ENCODE measurements at regions not wholly inside any gene's neighbourhood (a gene's known extent, or its start where the extent isn't known, plus 50 kb on each side); places are given as distances from the start of the nearest gene placed in this dataset.

DNA sequence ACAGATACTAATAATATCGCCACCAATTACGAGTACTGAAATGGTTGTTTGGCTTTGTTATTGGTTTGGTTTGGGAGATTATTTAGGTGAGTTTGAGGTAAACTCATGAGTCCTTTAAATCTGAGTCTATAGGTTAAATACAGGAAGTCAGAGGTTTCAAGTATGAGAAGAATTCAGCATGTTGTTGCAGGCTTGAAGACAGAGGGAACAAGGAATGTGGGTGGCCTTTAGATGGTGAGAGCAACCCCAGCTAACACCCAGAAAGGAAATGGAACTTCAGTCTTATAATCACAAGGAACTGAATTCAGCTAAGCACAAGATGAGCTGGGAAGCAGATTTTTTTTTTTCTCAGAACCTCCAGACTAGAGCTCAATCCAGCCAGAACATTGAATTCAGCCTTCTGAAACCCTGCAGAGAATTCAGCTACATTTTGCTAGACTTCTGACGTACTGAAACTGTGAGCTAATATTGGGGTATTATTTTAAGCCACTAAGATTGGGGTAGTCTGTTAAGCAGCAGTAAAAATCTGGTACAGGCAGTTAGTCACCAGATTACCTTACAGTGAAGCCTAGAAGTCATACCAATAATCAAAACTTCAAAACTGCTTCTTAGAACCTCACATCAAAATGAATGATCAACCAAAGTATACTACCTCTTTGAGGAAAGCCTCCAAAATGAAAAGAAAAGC lies 216.0 kb upstream of the PUM3 start:
- in situ Hi-C loops (cut with MboI; ENCODE audit: low pct_unique_long_range_greater_than_20kb, low sequenced_read_pairs) = no loop called here
- no peak for DNase-seq

DNA sequence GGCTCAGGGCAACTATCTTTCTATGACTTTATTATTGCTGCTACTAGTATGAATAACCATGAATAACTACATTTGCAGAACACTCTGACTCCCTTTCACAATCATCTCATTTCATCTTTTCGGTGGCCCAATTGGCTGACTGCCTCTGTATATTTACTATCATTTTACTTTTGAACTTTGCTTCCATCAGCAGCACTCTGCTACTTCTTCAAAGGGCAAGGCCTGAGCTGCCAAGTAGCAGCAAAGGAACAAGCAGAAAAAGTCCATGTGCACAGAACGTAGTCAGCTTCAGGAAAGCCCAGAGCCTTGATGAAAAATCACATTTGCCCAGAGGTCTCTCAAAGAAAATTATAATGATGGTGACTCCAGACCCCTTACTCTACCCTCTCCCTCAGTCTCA lies 214.5 kb upstream of the PUM3 start:
- no peak for DNase-seq
- in situ Hi-C loops (cut with MboI; ENCODE audit: low pct_unique_long_range_greater_than_20kb, low sequenced_read_pairs) = no loop called here

DNA sequence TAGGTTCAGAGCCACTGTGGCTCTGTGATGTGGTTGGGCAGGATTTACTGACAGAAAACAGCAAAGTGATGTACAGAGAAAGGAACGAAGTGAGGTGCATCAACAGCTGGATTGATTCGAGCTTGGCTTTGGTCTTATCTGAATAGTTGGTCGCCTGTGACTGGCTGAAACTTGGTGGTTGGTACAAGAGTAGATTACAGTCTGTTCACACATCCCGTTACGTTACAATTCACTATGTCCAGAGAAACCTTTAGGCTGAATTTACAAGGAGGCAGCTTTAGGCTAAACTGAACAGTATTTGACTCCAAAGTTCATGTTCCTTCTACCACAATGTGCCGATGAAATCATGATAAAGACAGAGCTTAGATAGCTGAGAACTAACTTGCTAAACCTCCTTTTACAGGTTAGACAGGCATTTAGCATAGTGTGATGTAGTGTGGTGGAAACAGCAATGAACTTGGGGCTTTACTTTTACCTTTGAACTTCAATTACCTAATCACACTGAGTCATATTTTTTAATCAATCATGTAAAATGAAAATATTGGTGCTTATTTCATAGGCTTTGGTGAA lies 210.2 kb upstream of the PUM3 start:
- in situ Hi-C loops (cut with MboI; ENCODE audit: low pct_unique_long_range_greater_than_20kb, low sequenced_read_pairs) = no loop called here
- no peak for DNase-seq

DNA sequence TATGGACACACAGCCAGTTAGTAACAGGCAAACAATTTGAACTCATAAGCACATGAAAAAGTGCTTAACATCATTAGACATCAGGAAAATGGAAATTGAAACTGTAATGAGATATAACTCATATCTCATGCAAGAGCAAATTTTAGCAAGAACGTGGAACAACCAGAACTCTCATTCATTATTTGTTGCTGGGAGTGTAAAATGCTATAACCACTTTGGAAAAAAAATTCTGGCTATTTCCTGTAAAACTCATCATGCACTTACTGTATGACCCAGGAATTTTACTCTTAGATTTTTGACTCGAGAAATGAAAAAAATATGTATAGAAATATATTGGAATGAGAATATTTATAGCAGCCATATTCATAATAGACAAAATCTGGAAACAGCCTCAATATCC lies 205.7 kb upstream of the PUM3 start:
- in situ Hi-C loops (cut with MboI; ENCODE audit: low pct_unique_long_range_greater_than_20kb, low sequenced_read_pairs) = no loop called here

DNA sequence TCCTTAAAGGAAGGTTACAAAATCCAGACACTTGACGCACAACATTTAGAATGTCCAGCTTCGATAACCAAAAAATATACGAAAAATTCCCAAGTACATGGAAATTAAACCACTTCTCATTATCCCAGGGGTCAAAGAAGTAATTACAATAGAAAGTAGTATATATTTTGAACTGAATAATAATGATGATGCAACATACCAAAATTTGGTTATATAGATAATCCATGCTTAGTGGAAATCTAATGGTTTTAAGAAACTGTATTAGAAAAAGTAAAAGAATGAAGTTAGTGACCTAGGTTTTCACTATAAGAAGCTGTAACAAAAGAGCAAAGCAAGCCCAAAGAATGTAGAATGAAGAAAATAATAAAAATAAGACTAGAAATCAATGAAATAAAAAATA lies 204.0 kb upstream of the PUM3 start:
- DNase-seq = no peak
- in situ Hi-C loops (cut with MboI; ENCODE audit: low pct_unique_long_range_greater_than_20kb, low sequenced_read_pairs) = no loop called here

More for the DNA sequence above, 205.7 kb upstream of the PUM3 start:
- DNase-seq = no peak

DNA sequence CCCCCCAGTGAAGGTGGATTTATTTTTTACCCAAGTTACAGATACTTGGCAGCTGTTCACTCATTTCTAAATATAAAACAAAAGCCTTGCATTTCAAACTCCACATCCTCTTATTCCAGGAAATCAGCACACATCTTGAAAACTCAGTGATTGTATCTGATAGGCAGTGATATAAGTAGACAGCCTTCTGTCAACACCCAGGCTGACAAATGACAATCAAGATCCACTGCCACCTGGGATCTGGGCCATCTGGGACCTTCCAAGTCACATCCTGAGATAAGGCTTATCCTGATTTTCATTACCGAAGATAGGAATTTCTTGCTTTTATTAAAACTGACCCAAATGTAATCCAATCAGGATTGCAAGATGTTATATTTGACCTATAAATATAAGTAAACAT lies 201.3 kb upstream of the PUM3 start:
- in situ Hi-C loops (cut with MboI; ENCODE audit: low pct_unique_long_range_greater_than_20kb, low sequenced_read_pairs) = no loop called here
- DNase-seq = no peak

DNA sequence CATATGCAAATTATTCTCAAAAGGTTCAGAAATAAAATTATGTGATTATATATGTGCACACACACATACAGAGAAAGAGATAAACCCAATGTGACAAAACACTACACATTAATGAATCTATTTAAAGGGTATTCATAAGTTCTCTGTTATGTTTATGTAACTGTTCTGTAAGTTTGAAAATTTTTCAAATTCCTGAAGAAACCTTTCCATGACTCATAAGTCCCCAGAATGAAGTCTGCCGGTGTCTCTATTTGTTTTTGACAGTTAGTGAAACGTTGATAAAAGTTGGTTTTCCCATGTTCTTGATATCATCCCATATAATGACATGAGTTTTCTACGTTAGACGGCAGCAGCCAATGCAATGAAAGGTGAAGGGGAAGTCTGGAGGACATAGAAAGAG lies 199.5 kb upstream of the PUM3 start:
- in situ Hi-C loops (cut with MboI; ENCODE audit: low pct_unique_long_range_greater_than_20kb, low sequenced_read_pairs) = no loop called here
- DNase-seq = no peak

DNA sequence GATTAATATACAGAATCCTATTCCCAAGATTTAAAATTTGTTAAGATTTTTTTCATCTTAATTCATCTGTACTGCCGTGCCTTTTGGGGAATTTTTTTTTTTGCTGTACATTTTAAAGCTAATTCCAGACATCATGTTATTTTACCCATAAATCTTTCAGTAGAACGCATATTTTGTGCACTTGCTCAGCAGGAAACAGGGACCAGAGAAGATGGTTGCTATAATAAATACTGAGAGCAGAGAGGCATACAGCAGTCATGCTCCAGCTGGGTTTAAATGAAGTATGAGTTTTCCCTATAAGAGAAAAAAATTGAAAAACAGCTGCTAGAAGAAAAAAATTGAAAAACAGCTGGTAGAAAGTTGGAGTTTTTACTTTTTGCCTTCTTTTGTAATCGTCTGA lies 196.9 kb upstream of the PUM3 start:
- no peak for DNase-seq
- in situ Hi-C loops (cut with MboI; ENCODE audit: low pct_unique_long_range_greater_than_20kb, low sequenced_read_pairs) = no loop called here

DNA sequence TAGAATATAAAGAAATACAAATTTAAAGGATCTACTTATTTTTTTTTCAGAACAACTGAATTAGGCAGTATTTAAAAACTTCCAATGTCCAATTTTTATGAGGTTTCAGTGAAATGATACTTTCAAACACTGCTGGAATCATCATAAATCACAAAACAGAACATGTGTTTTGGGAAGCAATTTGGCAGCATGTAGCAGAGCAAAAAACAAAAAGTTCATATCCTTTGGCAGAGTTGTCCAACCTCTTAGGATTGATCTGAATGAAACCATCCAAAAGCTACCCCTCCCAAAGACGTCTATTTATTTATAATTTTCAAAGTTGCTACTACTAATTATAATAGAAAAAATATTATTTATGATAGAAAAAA lies 192.4 kb upstream of the PUM3 start:
- no peak for DNase-seq
- in situ Hi-C loops (cut with MboI; ENCODE audit: low pct_unique_long_range_greater_than_20kb, low sequenced_read_pairs) = no loop called here

DNA sequence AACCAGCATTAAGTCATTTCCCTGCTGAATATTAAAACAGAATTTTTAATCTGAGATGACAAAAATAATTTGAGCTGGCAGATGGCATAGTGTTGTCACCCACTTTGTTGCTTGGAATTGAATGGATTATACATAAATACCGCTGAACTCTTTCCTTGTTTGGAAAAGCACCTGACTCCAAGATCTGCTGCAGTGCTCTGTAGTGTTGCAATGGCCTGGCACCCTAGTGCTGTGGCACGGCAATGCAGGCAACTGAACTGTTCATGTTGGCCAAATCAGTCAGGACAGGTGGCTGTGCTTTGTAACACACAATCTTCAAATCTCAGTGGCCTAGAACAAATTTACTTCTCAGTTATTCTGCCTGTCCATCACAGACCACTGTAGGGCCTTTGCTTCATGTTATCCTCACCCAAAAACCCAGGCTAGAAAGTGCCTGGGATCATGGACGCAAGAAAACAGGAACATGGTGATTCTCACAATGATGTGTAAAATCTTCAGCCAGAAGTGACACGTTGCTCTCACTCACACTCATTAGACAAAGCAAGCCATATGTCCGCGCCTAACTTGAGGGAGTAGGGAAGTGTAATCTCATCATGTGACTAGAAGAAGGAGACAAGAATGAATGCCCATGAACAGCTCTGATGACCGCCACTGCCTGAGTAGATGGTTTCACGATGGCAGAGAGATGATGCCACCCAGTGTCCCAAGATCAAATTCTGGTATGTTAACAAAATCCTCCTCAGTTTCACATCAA lies 191.9 kb upstream of the PUM3 start:
- DNase-seq = no peak
- in situ Hi-C loops (cut with MboI; ENCODE audit: low pct_unique_long_range_greater_than_20kb, low sequenced_read_pairs) = no loop called here

DNA sequence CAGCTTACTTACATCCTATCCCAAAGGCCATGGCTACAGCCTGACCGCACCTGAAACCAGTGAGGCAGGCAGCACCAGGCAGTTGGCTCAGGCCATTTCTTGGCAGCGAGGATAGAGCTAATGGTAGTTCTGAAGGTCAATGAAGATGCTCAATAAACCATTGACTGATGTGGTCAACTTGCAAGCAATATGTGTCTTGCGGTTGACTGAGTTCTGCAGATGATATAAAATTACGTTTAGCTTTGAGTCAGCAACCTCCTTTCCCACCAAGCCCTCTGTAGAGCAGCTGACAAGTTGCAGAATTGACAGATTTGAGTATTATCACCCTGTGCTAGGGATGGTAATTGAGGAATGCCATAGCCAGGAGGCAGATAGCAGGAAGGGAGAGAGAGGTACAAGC lies 189.0 kb upstream of the PUM3 start:
- in situ Hi-C loops (cut with MboI; ENCODE audit: low pct_unique_long_range_greater_than_20kb, low sequenced_read_pairs) = no loop called here
- no peak for DNase-seq

DNA sequence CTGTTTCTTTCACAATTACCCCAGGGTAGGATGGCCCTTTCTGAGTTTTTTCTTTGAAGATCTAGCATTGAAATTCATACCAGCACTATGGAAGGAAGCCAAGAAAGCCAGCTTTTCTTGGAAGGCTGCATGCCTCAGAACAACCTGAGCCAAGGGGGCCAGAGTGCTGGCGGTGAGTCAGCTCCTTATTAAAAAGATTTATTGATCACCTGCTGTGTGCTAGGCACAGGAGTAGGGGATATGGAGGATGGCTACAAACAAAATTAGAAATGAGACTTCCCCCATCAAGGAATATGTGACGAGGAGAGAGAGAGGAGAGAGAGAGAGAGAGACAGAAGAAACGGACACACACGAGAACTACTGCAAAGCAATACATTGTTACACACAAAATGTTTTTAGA lies 184.6 kb upstream of the PUM3 start:
- in situ Hi-C loops (cut with MboI; ENCODE audit: low pct_unique_long_range_greater_than_20kb, low sequenced_read_pairs) = no loop called here

DNA sequence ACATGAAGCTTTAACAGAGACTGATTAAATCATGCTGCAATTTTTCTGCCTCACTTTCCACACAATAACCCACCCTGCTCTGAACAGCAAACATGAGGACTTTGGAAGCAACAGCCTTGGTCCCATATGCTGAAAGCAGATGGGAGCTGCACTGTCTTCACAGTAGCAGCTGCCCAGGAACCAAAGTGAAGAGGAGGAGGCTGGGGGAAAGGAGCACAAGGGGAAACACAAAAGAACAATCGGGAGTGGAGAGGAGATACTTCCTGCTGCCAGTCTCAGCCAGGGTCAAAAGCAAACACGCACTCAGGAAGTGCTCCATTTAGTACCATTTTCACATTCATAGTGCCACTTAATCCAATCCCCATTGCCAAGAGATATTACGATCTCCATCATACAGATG lies 183.3 kb upstream of the PUM3 start:
- in situ Hi-C loops (cut with MboI; ENCODE audit: low pct_unique_long_range_greater_than_20kb, low sequenced_read_pairs) = no loop called here

More for the DNA sequence above, 184.6 kb upstream of the PUM3 start:
- DNase-seq = no peak

DNA sequence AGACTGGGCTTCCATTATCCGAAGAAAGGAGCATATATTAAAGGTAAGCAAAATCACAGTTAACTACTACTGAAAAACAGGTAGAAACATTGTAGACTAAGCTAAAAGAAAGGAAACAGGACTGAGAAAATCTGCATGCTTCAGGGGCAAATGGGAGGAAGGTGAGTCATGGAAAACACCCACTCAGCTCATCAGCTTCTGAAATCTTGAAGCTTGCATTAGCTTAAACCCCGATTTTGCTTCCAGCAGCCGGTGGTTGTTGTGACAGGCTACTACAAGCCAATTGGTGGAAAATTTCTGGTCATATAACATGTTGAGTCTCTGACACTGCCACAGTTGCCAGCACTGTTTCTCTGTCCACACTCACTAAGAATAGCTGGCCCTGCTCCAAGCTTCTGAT lies 179.6 kb upstream of the PUM3 start:
- in situ Hi-C loops (cut with MboI; ENCODE audit: low pct_unique_long_range_greater_than_20kb, low sequenced_read_pairs) = no loop called here
- DNase-seq = no peak

More for the DNA sequence above, 183.3 kb upstream of the PUM3 start:
- DNase-seq = no peak

DNA sequence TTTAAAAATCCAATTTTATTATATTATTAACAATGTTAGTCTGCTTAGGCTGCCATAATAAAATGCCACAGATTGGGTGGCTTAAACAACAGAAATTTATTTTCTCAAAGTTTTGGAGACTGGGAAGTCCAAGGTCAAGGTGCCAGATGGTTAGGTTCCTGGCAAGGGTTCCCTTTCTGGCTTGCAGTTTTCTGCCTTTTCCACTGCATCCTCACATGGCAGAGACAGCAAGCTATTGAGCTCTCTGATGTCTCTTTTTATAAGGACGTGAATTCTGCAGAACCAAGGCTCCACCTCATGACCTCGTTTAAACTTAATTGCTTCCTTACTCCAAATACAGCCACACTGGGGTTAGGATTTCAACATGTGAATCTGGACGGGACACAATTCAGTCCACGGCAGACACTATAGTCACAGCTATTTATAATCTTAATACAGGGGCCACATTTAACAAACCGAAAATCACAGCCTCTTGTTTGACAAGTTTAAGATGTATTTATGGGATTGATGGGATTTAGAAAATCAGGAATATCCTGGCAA lies 174.9 kb upstream of the PUM3 start:
- no peak for DNase-seq

DNA sequence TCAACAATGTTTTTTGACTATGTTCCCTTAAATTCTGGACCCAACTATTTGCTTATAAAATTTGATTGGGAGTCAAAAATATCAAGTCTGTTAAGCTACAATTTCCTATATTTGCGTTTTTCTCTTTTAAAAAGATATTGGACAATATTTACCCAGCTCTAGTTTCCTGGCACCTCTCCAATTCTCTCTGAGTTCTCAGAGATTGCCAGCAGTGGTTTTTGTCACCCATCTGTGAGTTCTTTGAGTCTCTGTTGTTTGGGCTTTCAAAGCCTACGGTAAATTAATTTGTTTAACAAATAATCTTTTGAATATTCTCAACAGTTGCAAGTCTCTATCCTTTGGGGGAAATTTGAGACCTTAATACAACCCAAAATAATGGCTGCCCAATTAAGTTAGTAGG lies 174.2 kb upstream of the PUM3 start:
- in situ Hi-C loops (cut with MboI; ENCODE audit: low pct_unique_long_range_greater_than_20kb, low sequenced_read_pairs) = no loop called here
- no peak for DNase-seq

More for the DNA sequence above, 174.9 kb upstream of the PUM3 start:
- in situ Hi-C loops (cut with MboI; ENCODE audit: low pct_unique_long_range_greater_than_20kb, low sequenced_read_pairs) = no loop called here

DNA sequence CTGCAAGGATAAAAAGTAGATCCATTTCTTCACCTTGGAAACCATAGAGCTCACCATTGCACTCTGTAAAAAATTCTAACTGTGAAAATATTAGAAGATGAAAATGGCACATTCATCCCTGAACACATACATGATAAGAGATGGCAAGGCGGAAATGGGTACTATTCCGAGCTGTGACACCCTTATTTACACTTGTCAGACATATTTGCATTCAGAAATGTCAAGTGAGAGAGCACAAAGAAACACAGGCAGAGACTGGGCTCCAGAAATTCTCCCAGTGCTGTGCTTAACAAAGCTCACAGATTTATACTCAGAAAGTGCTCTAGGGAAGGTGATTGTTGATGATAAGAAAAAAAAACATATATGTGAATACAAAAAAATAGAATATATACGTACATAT lies 170.3 kb upstream of the PUM3 start:
- in situ Hi-C loops (cut with MboI; ENCODE audit: low pct_unique_long_range_greater_than_20kb, low sequenced_read_pairs) = no loop called here
- no peak for DNase-seq

DNA sequence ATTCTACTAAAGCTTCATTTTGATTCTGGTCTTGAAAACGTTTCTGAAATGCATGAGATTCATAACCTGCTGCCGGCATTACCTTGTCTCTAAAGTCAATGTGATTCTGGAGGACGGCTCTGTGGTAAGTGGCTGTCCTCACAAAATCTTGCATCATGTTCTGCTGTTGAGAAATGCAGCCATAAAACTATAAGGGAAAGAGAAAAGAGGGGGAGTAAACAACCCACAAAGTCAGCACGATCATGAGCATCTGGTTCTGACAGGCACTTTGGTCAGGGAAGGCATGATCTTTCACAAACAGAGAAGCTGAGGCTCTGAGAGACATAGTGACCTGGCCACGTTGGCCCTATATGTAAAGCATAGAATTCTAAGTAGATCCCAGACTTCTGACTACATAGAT lies 168.9 kb upstream of the PUM3 start:
- in situ Hi-C loops (cut with MboI; ENCODE audit: low pct_unique_long_range_greater_than_20kb, low sequenced_read_pairs) = no loop called here
- DNase-seq = peak; percentile 39

DNA sequence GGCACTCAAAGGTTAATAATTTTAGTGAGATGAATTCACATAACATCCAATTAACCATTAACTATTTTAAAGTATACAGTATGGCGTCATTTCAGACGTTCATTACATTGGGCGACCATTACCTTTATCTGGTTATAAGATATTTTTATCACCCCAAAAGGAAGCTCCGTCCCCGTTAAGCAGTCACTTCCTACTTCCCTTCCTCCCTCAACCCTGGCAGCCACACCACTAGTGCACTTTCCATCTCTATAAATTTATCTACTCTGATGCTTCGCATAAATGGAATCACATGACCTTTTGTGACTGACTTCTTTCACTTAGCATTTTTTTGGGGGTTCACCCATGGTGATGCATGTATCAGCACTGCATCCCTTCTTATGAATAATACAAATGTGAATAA lies 168.3 kb upstream of the PUM3 start:
- in situ Hi-C loops (cut with MboI; ENCODE audit: low pct_unique_long_range_greater_than_20kb, low sequenced_read_pairs) = no loop called here
- peak; percentile 17 for DNase-seq

DNA sequence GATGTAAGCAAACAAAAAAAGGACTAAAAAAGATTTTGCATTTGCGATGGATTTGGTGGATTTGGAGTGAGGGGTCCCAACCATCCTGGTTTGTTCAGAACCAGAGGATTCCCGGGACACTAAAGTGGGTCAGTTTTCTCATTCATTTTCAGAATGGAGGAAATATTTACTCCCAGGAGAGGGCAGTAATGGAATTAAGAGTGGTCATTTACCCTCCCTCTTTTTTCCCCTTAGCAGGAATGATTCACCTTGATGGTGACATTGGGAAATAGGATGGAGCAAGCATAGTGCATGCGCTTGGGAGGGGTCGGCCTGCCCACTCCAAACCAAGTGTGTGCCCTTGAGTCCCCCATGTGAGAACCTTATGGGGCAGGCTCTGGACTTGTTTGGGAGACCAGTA lies 164.2 kb upstream of the PUM3 start:
- in situ Hi-C loops (cut with MboI; ENCODE audit: low pct_unique_long_range_greater_than_20kb, low sequenced_read_pairs) = no loop called here
- no peak for DNase-seq
